NB4 (cell line): ENCODE measurements at regions not wholly inside any gene's neighbourhood (a gene's known extent, or its start where the extent isn't known, plus 50 kb on each side); places are given as distances from the start of the nearest gene placed in this dataset.

Experiments used
- DNase-seq: peaks from one replicate; pipeline ENCODE4 v3.0.0; 2010; ENCODE audit warnings: low read depth
- H3K4me3 ChIP-seq: one replicate; pipeline ENCODE4 v1.5.1; 2011; ENCODE audit warnings: mild to moderate bottlenecking, low read depth, low read length, moderate library complexity
- MYC ChIP-seq: IDR thresholded peaks from 2 replicates; pipeline ENCODE4 v1.6.1; 2011; ENCODE audit warnings: low read depth, low read length
- POLR2A ChIP-seq: IDR thresholded peaks from 2 replicates; pipeline ENCODE4 v1.6.1; 2011; ENCODE audit warnings: mild to moderate bottlenecking; ENCODE audit not compliant: insufficient read length; ENCODE audit errors: extremely low read depth
- TF ChIP-seq, protein P1 (sequence below): IDR thresholded peaks from 2 replicates; pipeline ENCODE4 v1.6.1; 2011; ENCODE audit warnings: low read depth, low read length
- TF ChIP-seq, protein P2 (sequence below): IDR thresholded peaks from one replicate; pipeline ENCODE4 v1.5.1; 2012; ENCODE audit warnings: low read depth, low read length

DNA sequence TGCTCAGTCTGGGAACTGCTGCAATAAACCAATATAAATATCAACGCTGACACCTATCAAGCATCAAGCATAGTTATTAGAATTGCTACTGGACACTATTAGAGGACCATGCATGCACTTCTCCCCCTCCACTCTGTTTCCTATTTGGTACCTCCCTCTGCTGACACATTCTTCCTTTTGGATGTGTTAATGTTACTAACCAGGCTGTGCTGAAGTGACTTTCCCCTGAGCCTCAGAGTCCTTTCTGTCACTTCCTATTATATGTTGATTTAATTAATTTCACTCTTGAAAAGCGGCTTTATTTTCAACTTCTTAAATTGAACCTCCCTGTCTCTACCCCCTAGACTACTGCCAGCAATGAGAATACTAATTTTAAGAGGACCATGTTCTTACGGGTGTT is 379.1 kb downstream of the MCTP2 start:
- no peak overlapping the region for H3K4me3 ChIP-seq
- TF ChIP-seq, protein P1, sequence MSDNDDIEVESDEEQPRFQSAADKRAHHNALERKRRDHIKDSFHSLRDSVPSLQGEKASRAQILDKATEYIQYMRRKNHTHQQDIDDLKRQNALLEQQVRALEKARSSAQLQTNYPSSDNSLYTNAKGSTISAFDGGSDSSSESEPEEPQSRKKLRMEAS = no peak
- TF ChIP-seq POLR2A (no peak), MYC (no peak)
- TF ChIP-seq, protein P2, sequence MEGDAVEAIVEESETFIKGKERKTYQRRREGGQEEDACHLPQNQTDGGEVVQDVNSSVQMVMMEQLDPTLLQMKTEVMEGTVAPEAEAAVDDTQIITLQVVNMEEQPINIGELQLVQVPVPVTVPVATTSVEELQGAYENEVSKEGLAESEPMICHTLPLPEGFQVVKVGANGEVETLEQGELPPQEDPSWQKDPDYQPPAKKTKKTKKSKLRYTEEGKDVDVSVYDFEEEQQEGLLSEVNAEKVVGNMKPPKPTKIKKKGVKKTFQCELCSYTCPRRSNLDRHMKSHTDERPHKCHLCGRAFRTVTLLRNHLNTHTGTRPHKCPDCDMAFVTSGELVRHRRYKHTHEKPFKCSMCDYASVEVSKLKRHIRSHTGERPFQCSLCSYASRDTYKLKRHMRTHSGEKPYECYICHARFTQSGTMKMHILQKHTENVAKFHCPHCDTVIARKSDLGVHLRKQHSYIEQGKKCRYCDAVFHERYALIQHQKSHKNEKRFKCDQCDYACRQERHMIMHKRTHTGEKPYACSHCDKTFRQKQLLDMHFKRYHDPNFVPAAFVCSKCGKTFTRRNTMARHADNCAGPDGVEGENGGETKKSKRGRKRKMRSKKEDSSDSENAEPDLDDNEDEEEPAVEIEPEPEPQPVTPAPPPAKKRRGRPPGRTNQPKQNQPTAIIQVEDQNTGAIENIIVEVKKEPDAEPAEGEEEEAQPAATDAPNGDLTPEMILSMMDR = no peak
- DNase-seq = no peak

DNA sequence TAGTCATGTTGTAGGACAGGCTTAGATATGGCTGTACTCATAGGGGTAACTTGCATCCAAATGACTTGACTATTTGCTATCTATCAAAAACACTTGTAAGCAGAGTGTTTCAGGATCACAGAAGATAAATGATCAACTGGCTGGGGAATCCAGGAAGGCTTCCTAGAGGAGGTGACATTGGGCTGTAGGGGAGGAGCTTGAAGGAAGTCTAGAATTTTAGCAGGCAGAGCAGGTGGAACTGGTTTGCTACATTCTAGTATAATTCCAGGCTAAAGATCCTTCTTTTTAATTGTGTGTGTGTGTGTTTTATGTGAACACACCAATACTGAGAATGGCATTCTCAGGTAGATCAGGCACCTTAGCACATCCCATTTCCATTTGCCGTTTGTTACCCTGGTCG is 380.3 kb downstream of the MCTP2 start:
- H3K4me3 ChIP-seq = no peak overlapping the region
- TF ChIP-seq, protein P1 = no peak
- TF ChIP-seq, protein P2 = no peak
- no peak for TF ChIP-seq MYC
- TF ChIP-seq POLR2A = no peak

DNA sequence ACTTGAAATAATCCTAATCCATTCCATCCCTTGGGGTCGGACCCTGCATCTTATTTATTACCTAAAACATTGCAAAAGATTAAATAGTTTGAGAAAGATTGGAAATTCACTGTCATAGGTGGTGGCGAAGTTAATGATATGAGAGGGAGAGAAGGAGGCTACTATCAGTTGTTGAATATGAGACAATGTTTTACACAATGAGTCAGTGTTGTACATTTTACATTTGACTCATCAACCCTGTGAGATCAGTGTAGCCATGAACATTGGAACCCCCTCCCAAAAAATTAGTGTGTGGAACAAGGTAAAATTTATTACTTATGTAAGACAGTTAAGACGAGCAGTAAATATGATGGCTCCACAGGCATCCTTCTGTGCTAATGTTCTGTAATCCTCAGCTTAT is 384.3 kb downstream of the MCTP2 start:
- no peak for TF ChIP-seq MYC
- TF ChIP-seq, protein P1 = no peak
- TF ChIP-seq, protein P2 = no peak
- TF ChIP-seq POLR2A = no peak
- no peak overlapping the region for H3K4me3 ChIP-seq
- DNase-seq = no peak

More for the DNA sequence above, 380.3 kb downstream of the MCTP2 start:
- no peak for DNase-seq

DNA sequence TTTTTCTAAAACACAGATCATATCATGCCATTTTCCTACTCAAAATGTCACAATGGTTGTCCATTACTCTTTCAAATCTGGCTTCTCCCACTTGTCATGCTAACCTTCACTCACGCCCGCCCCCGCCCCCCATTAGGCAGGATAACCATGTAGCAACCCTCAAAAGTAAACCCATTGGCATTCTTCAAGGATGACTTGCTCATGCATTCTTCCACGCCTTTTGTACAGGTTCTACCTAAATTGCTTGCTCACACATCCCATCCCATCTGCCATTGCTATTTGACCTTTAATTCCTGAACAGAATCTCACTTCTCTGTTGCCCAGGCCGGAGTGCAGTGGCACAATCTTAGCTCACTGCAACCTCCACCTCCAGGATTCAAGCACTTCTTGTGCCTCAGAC is 389.3 kb downstream of the MCTP2 start:
- DNase-seq = no peak
- no peak for TF ChIP-seq MYC
- TF ChIP-seq, protein P2 = no peak
- no peak for TF ChIP-seq POLR2A
- TF ChIP-seq, protein P1 = no peak

DNA sequence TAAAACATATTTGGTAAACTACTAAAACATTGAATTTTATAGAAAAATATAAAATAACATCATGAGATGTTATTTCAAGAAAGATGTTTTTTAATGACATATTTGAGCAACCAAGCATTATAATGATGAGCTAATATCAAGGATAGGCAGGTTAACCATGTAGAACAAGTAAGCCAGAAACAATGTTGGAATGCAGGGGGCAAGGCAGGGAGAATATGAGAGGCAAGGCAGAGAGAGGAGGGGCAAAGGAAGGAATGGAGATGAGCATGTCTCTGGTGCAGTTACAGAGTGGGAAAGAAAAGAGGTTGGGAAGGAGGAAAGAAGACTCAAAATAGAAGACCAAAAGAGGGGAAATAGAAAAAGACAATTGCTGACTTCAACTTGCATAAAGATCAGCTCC is 390.4 kb downstream of the MCTP2 start:
- no peak overlapping the region for H3K4me3 ChIP-seq
- no peak for TF ChIP-seq POLR2A
- no peak for DNase-seq

More for the DNA sequence above, 389.3 kb downstream of the MCTP2 start:
- H3K4me3 ChIP-seq = no peak overlapping the region

DNA sequence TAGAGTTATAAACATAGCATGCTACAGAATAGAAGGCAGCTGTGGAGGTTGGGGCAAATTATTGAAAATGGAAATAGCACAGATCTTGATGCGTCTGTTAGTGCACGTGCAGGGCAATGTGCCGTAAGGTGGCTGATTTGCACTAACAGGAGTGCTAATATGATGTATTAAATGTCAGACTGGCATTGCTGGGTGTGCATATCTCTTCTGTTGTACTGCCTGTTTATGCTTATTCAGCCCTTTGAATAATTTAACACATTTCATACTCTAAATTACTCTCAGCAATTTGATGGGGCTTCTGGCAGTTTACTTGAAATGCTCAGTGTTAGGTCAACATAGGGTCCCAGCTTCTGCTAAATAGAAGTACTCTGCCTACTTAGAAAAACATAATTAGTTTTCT is 395.6 kb downstream of the MCTP2 start:
- no peak for DNase-seq
- TF ChIP-seq POLR2A (no peak), MYC (no peak)
- TF ChIP-seq, protein P2 = no peak
- TF ChIP-seq, protein P1 = no peak
- no peak overlapping the region for H3K4me3 ChIP-seq
